ENCODE measurements at regions not wholly inside any gene's neighbourhood (a gene's known extent, or its start where the extent isn't known, plus 50 kb on each side); places are given as distances from the start of the nearest gene placed in this dataset.

DNA sequence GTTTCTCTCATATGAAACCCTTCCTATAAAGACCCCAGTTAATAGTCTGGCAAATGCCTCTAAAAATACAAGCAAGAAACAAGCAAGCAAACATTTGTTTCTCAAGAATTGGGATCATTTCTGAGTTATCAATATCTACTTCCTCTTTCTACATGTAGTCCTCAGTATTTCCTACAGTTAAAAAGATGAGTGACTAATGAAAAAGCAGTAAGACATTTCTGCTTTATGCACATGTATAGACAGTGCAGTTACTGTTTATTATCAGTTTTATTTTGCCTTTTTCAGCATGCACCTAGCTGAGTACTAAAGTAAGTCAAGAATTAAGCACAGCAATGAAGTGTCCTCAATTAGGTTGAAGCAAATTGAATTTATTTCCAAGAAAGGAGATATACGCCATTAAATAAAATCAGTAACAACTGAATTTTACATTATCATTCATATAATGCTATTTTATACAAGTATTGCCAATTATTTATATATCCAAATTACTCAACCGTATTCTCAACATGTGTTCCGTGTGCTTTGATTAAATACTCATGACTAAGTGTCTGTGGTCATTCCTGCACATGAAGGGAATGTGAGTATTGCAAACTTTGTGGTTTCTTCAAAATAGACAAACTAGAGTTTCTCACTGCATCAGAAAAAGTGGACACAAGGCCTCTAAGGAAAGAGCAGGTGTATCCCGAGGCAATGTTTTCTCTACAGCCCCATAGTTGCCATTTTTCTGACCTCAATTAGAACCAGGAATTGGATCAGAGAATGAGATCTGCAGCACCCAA is 159.3 kb upstream of the MARCKS start:
- no peak overlapping the region for H3K4me3 ChIP-seq (ENCODE audit: low read depth, low read length)
- peak; percentile 90 for DNase-seq (ENCODE audit: low read depth, low spot score)
- in situ Hi-C loops (cut with HindIII; ENCODE audit: low sequenced_read_pairs), result no loop called here
- TF ChIP-seq, protein P1, sequence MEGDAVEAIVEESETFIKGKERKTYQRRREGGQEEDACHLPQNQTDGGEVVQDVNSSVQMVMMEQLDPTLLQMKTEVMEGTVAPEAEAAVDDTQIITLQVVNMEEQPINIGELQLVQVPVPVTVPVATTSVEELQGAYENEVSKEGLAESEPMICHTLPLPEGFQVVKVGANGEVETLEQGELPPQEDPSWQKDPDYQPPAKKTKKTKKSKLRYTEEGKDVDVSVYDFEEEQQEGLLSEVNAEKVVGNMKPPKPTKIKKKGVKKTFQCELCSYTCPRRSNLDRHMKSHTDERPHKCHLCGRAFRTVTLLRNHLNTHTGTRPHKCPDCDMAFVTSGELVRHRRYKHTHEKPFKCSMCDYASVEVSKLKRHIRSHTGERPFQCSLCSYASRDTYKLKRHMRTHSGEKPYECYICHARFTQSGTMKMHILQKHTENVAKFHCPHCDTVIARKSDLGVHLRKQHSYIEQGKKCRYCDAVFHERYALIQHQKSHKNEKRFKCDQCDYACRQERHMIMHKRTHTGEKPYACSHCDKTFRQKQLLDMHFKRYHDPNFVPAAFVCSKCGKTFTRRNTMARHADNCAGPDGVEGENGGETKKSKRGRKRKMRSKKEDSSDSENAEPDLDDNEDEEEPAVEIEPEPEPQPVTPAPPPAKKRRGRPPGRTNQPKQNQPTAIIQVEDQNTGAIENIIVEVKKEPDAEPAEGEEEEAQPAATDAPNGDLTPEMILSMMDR (IDR thresholded peaks at IDR 0.05; ENCODE audit: low read depth, low read length), result no peak

DNA sequence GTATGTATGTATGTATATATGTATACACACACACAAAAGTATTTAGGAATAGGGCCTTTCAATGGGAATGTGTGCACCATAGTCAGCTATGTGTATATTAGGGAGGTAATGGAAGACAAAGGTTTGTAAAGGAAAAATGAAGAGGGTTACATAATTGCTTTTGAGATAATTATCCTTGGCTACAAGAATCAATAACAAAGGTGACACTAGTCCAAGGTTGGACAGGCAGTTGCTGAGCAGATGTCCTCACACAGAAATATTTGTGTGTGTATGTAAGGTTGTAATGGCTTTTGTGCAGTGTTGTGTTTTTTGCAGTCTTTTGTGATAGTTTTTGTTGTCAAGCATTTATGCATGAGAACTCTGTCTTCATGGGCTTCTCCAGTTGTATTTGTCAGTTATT is 157.9 kb upstream of the MARCKS start:
- in situ Hi-C loops (cut with HindIII; ENCODE audit: low sequenced_read_pairs), result no loop called here
- no peak overlapping the region for H3K4me3 ChIP-seq (ENCODE audit: low read depth, low read length)
- TF ChIP-seq, protein P1 (IDR thresholded peaks at IDR 0.05; ENCODE audit: low read depth, low read length), result no peak
- DNase-seq (ENCODE audit: low read depth, low spot score), result no peak

DNA sequence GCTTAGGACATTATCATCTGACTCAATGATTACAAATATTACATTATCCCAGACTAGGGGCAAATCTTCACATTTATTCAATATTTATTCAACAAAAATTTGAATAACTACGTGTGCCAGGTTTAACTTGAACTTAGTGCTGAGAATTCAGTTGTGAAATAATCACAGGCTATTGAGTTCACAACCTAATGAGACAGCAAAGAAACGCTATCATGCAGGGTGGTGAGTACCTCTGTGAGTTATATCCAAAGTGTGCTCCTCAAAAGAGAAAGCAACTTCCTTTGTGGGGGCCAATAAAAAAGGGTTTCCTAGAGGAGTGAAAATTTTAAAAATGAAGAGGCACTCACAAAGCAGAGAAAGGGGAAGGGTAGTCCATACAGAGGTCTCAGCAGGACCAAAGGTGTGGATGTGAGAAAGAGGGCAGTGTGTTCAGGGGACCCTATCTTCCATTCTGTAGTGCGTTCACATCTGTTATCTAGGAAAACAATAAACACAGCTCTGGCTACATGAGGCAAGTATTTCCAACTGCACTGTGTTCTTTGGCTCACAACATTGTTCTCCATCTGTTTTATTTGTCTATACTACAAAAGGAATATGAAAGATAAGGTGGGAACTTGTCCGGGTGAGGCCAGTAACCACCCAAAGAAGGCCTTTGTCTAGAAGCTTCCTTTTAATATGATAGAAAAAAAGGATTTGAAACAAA is 155.4 kb upstream of the MARCKS start:
- DNase-seq (ENCODE audit: low read depth, low spot score), result no peak
- TF ChIP-seq, protein P1 (IDR thresholded peaks at IDR 0.05; ENCODE audit: low read depth, low read length), result no peak
- H3K4me3 ChIP-seq (ENCODE audit: low read depth, low read length), result no peak overlapping the region
- in situ Hi-C loops (cut with HindIII; ENCODE audit: low sequenced_read_pairs), result no loop called here

DNA sequence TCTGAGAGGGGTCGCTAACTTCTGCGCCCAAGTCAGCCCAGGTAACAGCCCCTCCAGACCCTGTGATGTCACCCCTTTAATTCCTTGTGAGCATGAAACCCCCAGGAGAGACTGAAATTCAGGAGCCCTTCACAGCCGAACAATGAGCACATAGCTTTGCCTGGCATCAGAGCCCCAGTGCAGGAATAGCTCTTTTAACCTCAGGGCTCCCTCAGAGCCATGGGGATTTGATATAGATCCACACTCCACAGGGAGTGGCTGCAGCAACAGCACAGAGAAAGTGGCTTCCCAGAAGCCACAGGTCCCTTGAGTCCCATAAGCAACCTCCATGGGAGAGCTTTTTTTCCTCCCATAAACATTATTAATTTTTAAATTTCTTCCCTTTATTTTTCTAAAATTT is 150.0 kb upstream of the MARCKS start:
- TF ChIP-seq, protein P1 (IDR thresholded peaks at IDR 0.05; ENCODE audit: low read depth, low read length), result no peak
- no peak overlapping the region for H3K4me3 ChIP-seq (ENCODE audit: low read depth, low read length)
- no peak for DNase-seq (ENCODE audit: low read depth, low spot score)
- in situ Hi-C loops (cut with HindIII; ENCODE audit: low sequenced_read_pairs), result no loop called here

DNA sequence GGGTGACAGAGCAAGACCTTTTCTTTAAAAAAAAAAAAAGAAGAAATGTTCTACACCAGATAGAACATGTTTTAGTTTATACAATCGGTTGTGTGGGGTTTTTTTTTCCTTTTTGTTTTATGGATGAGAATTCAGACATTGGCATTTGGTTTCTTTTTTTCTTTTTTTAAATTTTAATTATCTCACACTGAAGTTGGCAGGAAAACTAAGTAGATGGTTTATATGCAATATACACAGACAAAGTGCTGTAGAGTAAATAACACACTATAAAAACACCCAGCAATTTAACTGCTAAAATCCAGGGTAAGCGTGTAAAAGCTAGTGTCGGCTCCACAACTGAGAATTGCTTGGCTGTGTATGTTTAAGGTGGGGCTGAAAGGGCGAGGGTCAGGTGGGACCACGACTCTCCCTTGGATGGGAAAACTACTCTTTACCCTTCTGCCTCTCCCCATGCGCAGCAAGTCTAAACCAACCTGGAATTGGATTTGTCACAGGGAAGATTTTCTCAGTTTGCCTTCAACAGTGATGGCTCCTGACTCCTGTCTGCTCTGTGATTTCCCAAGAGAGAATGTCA is 147.1 kb upstream of the MARCKS start:
- DNase-seq (ENCODE audit: low read depth, low spot score), result no peak
- TF ChIP-seq, protein P1 (IDR thresholded peaks at IDR 0.05; ENCODE audit: low read depth, low read length), result no peak
- in situ Hi-C loops (cut with HindIII; ENCODE audit: low sequenced_read_pairs), result no loop called here
- H3K4me3 ChIP-seq (ENCODE audit: low read depth, low read length), result no peak overlapping the region

DNA sequence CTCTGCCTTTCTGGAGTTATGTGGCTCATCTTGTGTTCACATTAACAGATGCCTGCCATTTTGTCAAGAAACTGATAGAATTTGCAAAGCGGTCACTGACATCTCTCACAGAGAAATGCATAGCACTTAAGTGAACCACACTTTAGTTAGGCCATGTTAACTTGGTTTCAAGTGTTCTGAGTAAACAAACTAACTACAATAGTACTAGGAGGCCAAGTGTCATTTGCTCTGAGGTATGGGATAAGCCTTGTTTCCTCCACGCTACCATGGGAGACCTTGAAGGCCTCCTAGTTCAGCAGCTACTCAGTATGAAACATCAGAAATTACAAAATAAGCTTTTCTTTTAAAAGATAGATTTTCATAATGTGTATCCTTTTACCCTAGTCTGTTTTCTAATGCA is 143.5 kb upstream of the MARCKS start:
- DNase-seq (ENCODE audit: low read depth, low spot score), result no peak
- TF ChIP-seq, protein P1 (IDR thresholded peaks at IDR 0.05; ENCODE audit: low read depth, low read length), result no peak
- in situ Hi-C loops (cut with HindIII; ENCODE audit: low sequenced_read_pairs), result no loop called here

More for the DNA sequence above, 143.5 kb upstream of the MARCKS start:
- H3K4me3 ChIP-seq (ENCODE audit: low read depth, low read length), result no peak overlapping the region

All from astrocyte of the spinal cord (primary cell).